ENCODE measurements at regions not wholly inside any gene's neighbourhood (a gene's known extent, or its start where the extent isn't known, plus 50 kb on each side); places are given as distances from the start of the nearest gene placed in this dataset.
"Not testable (repeated sequence)": the region's sequence is repeated elsewhere in the genome, so short reads cannot be mapped to it uniquely, and the experiment has no call there.

- WGBS (ENCODE audit: low lambda C conversion rate): no CpG with 5 or more reads among the region's 7 CpGs
- H3K36me3 ChIP-seq (replicated peaks in 1 of 2; ENCODE audit: control insufficient read depth in 1 of 2, insufficient read depth in 2 of 2, low read length in 1 of 2); H3K9ac ChIP-seq; H3K9me2 ChIP-seq; H3K9me3 ChIP-seq; H3K79me2 ChIP-seq (ENCODE audit: insufficient read depth); H3K27me3 ChIP-seq (ENCODE audit: insufficient read depth); DNase-seq; H4K20me1 ChIP-seq (ENCODE audit: insufficient read depth); H2AFZ ChIP-seq (ENCODE audit: low read depth); H3K27ac ChIP-seq (ENCODE audit: low read depth in 2 of 2, low read length in 1 of 2); H3K4me2 ChIP-seq; POLR2A ChIA-PET; H3K4me1 ChIP-seq (ENCODE audit: control insufficient read depth in 1 of 2, insufficient read depth in 2 of 2, low read depth in 1 of 2, low read length in 1 of 2); CTCF ChIA-PET; H3K4me3 ChIP-seq (ENCODE audit: low read depth in 2 of 2, low read length in 1 of 2); H3F3A ChIP-seq (replicated peaks; ENCODE audit: insufficient read depth): not testable (repeated sequence)
These were observed 256.2 kb downstream of the BCL2L11 start for GRCh38 chr2:111376971-111377352.

DNA sequence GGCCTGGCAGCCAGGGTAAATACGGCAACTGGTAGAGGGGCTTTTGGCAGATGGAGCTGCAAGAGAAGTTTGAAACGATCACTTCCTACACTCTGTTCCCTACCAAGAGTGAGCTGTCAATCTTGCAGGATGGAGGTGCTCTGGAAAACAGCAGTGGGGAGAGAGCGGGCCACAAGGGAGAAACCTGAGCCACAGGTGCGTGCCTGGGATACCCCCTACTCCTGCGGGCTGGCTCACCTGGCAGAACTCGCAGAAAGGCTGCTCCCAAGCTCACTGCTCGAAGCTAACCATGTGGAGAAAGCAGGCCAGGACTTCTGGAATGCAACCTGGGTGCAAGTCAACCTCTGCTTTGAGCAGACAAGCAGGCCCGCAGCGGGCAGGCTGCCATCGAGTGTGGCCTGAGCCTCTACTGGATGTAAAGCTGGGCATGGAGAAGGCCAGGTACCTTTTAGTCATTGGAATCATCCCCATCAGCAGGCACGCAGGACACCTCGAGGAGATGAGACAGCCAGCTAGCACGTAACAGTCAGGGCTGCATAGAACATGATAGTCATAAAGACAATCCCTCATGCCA lies 256.8 kb downstream of the BCL2L11 start:
- H3K4me1 ChIP-seq (ENCODE audit: control insufficient read depth in 1 of 2, insufficient read depth in 2 of 2, low read depth in 1 of 2, low read length in 1 of 2); POLR2A ChIA-PET; H3K36me3 ChIP-seq (replicated peaks in 1 of 2; ENCODE audit: control insufficient read depth in 1 of 2, insufficient read depth in 2 of 2, low read length in 1 of 2); DNase-seq; H2AFZ ChIP-seq (ENCODE audit: low read depth); H3K79me2 ChIP-seq (ENCODE audit: insufficient read depth); H3K27ac ChIP-seq (ENCODE audit: low read depth in 2 of 2, low read length in 1 of 2); CTCF ChIA-PET; H3K9ac ChIP-seq; H3K9me2 ChIP-seq; H3F3A ChIP-seq (replicated peaks; ENCODE audit: insufficient read depth); H3K27me3 ChIP-seq (ENCODE audit: insufficient read depth); H3K4me2 ChIP-seq; H3K4me3 ChIP-seq (ENCODE audit: low read depth in 2 of 2, low read length in 1 of 2); H3K9me3 ChIP-seq; H4K20me1 ChIP-seq (ENCODE audit: insufficient read depth): not testable (repeated sequence)
- WGBS (ENCODE audit: low lambda C conversion rate): no CpG with 5 or more reads among the region's 13 CpGs

GRCh38 chr2:111378348-111378747 lies 257.6 kb downstream of the BCL2L11 start:
- WGBS (ENCODE audit: low lambda C conversion rate): no CpG with 5 or more reads among the region's 3 CpGs
- H3K79me2 ChIP-seq (ENCODE audit: insufficient read depth); DNase-seq; POLR2A ChIA-PET; H4K20me1 ChIP-seq (ENCODE audit: insufficient read depth); H3K27me3 ChIP-seq (ENCODE audit: insufficient read depth); H2AFZ ChIP-seq (ENCODE audit: low read depth); H3K4me3 ChIP-seq (ENCODE audit: low read depth in 2 of 2, low read length in 1 of 2); H3K9me2 ChIP-seq; H3K36me3 ChIP-seq (replicated peaks in 1 of 2; ENCODE audit: control insufficient read depth in 1 of 2, insufficient read depth in 2 of 2, low read length in 1 of 2); H3K9ac ChIP-seq; H3F3A ChIP-seq (replicated peaks; ENCODE audit: insufficient read depth); CTCF ChIA-PET; H3K4me2 ChIP-seq; H3K9me3 ChIP-seq; H3K27ac ChIP-seq (ENCODE audit: low read depth in 2 of 2, low read length in 1 of 2); H3K4me1 ChIP-seq (ENCODE audit: control insufficient read depth in 1 of 2, insufficient read depth in 2 of 2, low read depth in 1 of 2, low read length in 1 of 2): not testable (repeated sequence)

DNA sequence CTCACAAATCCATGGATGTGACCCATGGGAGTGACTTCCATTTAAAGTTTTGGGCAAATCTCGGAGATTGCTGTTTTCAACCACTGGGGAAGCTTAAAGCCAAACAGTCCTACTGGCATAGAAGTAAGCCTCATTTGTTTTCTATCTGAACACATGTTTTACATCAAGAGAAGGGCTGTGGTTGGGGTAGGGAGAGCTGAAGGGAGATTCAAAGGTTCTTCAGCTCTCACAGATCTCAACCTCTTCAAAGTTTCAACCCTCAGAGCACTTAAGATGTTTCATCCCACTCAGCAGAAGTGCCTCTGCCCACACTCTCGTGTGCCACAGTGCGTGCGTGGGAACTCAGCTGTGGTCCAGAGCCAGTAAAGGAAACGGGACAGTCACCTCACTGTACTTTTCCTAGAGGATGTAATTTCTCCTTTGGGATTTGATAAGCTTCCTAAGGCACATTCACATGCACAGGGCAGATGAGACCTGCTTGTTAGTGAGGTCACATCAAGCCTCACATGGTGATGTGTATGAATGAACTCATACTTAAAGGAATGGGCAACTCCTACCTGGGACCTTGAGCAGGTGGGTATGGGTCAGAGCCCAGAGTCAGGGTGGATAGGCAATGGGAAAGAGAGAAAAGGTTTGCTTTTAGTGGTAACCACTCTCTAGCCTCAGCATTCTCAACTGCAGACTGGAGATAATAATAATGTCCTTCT lies 260.2 kb downstream of the BCL2L11 start:
- H2AFZ ChIP-seq (ENCODE audit: low read depth); H3K9me2 ChIP-seq; CTCF ChIA-PET; H3K4me1 ChIP-seq (ENCODE audit: control insufficient read depth in 1 of 2, insufficient read depth in 2 of 2, low read depth in 1 of 2, low read length in 1 of 2); H4K20me1 ChIP-seq (ENCODE audit: insufficient read depth); H3K36me3 ChIP-seq (replicated peaks in 1 of 2; ENCODE audit: control insufficient read depth in 1 of 2, insufficient read depth in 2 of 2, low read length in 1 of 2); DNase-seq; H3K4me2 ChIP-seq; H3F3A ChIP-seq (replicated peaks; ENCODE audit: insufficient read depth); H3K9me3 ChIP-seq; H3K4me3 ChIP-seq (ENCODE audit: low read depth in 2 of 2, low read length in 1 of 2); H3K27ac ChIP-seq (ENCODE audit: low read depth in 2 of 2, low read length in 1 of 2); POLR2A ChIA-PET; H3K27me3 ChIP-seq (ENCODE audit: insufficient read depth); H3K79me2 ChIP-seq (ENCODE audit: insufficient read depth); H3K9ac ChIP-seq: not testable (repeated sequence)
- no CpG with 5 or more reads among the region's 5 CpGs for WGBS (ENCODE audit: low lambda C conversion rate)

DNA sequence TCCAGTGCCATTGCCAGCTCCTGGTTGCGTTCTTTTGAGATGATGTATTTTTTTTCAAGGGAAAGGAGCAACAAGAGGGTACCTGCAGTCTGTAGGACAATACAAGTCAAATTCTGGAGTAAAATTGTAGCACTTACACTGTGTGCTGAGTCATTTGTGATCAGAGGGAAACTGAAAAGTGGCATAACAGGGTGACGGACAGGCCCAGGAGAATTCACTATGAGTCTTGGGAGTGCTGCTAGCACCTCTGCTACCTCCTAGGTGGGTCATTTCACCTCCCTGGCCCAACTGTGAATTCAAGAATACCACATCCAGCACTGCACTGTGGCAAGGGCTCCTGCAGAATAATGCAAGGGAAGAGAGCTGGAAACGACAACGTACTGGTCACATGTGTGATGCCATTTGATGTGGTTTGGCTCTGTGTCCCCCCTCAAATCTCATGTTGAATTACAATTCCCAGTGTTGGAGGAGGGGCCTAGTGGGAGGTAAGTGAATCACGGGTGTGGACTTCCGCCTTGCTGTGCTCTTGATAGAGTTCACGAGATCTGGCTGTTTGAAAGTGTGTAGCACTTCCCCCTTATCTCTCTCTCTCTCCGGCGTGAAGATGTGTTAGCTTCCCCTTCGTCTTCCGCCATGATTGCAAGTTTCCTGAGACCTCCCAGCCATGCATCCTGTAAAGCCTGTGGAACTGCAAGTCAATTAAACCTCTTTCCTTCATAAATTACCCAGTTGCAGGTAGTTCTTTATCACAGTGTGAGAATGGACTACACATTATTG lies 261.0 kb downstream of the BCL2L11 start:
- H4K20me1 ChIP-seq (ENCODE audit: insufficient read depth); H3F3A ChIP-seq (replicated peaks; ENCODE audit: insufficient read depth); H3K9me2 ChIP-seq; POLR2A ChIA-PET; H3K4me2 ChIP-seq; H3K27ac ChIP-seq (ENCODE audit: low read depth in 2 of 2, low read length in 1 of 2); H3K4me3 ChIP-seq (ENCODE audit: low read depth in 2 of 2, low read length in 1 of 2); H3K36me3 ChIP-seq (replicated peaks in 1 of 2; ENCODE audit: control insufficient read depth in 1 of 2, insufficient read depth in 2 of 2, low read length in 1 of 2); H3K9ac ChIP-seq; H3K9me3 ChIP-seq; H3K79me2 ChIP-seq (ENCODE audit: insufficient read depth); CTCF ChIA-PET; DNase-seq; H3K4me1 ChIP-seq (ENCODE audit: control insufficient read depth in 1 of 2, insufficient read depth in 2 of 2, low read depth in 1 of 2, low read length in 1 of 2); H2AFZ ChIP-seq (ENCODE audit: low read depth); H3K27me3 ChIP-seq (ENCODE audit: insufficient read depth): not testable (repeated sequence)
- WGBS (ENCODE audit: low lambda C conversion rate): 95% methylated on average over 7 of the region's 11 CpGs

DNA sequence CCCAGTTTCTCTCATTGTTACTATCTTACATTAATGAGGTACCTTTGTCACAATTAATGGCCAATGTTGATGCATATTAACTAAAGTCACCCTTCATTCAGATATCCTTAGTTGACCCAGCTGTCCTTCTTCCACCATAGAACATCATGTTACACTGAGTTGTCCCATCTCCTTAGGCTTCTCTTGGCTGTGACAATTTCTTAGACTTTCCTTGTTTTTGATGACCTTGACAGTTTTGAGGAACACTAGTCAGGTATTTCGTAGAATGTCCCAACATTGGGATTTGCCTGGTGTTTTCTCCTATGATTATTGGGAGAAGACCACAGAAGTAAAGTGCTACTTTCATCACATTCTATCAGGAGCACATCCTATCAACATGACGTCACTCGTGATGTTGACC lies 261.8 kb downstream of the BCL2L11 start:
- H3K9ac ChIP-seq; H3K9me3 ChIP-seq; H4K20me1 ChIP-seq (ENCODE audit: insufficient read depth); H3K4me1 ChIP-seq (ENCODE audit: control insufficient read depth in 1 of 2, insufficient read depth in 2 of 2, low read depth in 1 of 2, low read length in 1 of 2); POLR2A ChIA-PET; H3K79me2 ChIP-seq (ENCODE audit: insufficient read depth); H3K36me3 ChIP-seq (replicated peaks in 1 of 2; ENCODE audit: control insufficient read depth in 1 of 2, insufficient read depth in 2 of 2, low read length in 1 of 2); CTCF ChIA-PET; H3F3A ChIP-seq (replicated peaks; ENCODE audit: insufficient read depth); H3K27ac ChIP-seq (ENCODE audit: low read depth in 2 of 2, low read length in 1 of 2); H2AFZ ChIP-seq (ENCODE audit: low read depth); H3K4me3 ChIP-seq (ENCODE audit: low read depth in 2 of 2, low read length in 1 of 2); H3K27me3 ChIP-seq (ENCODE audit: insufficient read depth); DNase-seq; H3K9me2 ChIP-seq; H3K4me2 ChIP-seq: not testable (repeated sequence)
- 95% methylated on average over 3 of the region's 3 CpGs for WGBS (ENCODE audit: low lambda C conversion rate)
